Liver (tissue), 8 donors: ENCODE measurements at regions not wholly inside any gene's neighbourhood (a gene's known extent, or its start where the extent isn't known, plus 50 kb on each side); places are given as distances from the start of the nearest gene placed in this dataset.

Experiments used
- DNase-seq: peaks from one replicate; pipeline ENCODE4 v3.0.0-alpha.2; 2017; ENCODE audit warnings: low spot score
- H3K27ac ChIP-seq, 2 donors: one replicate each; pipeline ENCODE4 v1.7.0; 2013; ENCODE audit warnings: inconsistent platforms in 2 of 2, low read length in 2 of 2, control low read depth in 1 of 2, low read depth in 1 of 2, mild to moderate bottlenecking in 1 of 2
- H3K27me3 ChIP-seq, 4 donors: one replicate each; pipeline versions ENCODE4 v1.6.1 to v1.7.0; 2013; ENCODE audit warnings: low read length in 3 of 4, inconsistent platforms in 1 of 4, mild to moderate bottlenecking in 1 of 4, moderate library complexity in 1 of 4; ENCODE audit not compliant: control insufficient read depth in 4 of 4, insufficient read depth in 4 of 4
- H3K36me3 ChIP-seq, 4 donors: one replicate each; pipeline versions ENCODE4 v1.6.1 to v1.7.0; 2013; ENCODE audit warnings: low read length in 3 of 4, mild to moderate bottlenecking in 3 of 4, low read depth in 1 of 4, moderate library complexity in 1 of 4; ENCODE audit not compliant: control insufficient read depth in 4 of 4, insufficient read depth in 3 of 4
- H3K4me1 ChIP-seq, 4 donors: one replicate each; pipeline versions ENCODE4 v1.6.1 to v1.7.0; 2013; ENCODE audit warnings: low read length in 3 of 4, mild to moderate bottlenecking in 3 of 4, moderate library complexity in 1 of 4; ENCODE audit not compliant: control insufficient read depth in 4 of 4, insufficient read depth in 4 of 4
- H3K4me3 ChIP-seq, 3 donors: one replicate each; pipeline versions ENCODE4 v1.6.1 to v1.7.0; 2013; ENCODE audit warnings: low read length in 3 of 3, control low read depth in 1 of 3, low read depth in 1 of 3, mild to moderate bottlenecking in 1 of 3
- H3K9ac ChIP-seq, 2 donors: one replicate each; pipeline ENCODE4 v1.7.0; 2013; ENCODE audit warnings: low read length in 2 of 2, mild to moderate bottlenecking in 2 of 2, moderate library complexity in 2 of 2, control low read depth in 1 of 2, low read depth in 1 of 2
- H3K9me3 ChIP-seq, 4 donors: one replicate each; pipeline versions ENCODE4 v1.6.1 to v1.7.0; 2013; ENCODE audit warnings: low read length in 3 of 4; ENCODE audit not compliant: control insufficient read depth in 4 of 4
- CTCF ChIP-seq: fragments of 150-350 bp; IDR thresholded peaks from 2 replicates; pipeline ENCODE4 v1.5.1; 2017; ENCODE audit warnings: improper control_type of control experiment, low read depth, low read length; ENCODE audit not compliant: missing input control
- EGR1 ChIP-seq, 2 donors: IDR thresholded peaks; 2 replicates each; pipeline ENCODE4 v1.6.1; 2016 to 2018; ENCODE audit warnings: antibody characterized with exemption in 2 of 2, low read depth in 2 of 2
- FOXA1 ChIP-seq: IDR thresholded peaks from 2 replicates; pipeline ENCODE4 v1.6.1; 2016; ENCODE audit warnings: antibody characterized with exemption
- FOXA2 ChIP-seq: IDR thresholded peaks from 2 replicates; pipeline ENCODE4 v1.6.1; 2016; ENCODE audit warnings: antibody characterized with exemption
- GABPA ChIP-seq, 2 donors: IDR thresholded peaks in 1 of 2; conservative IDR thresholded peaks in 1 of 2; 2 replicates each; pipeline ENCODE4 v1.6.1; 2016; ENCODE audit warnings: antibody characterized with exemption in 2 of 2, mild to moderate bottlenecking in 1 of 2, moderate library complexity in 1 of 2
- HNF4A ChIP-seq, 2 donors: conservative IDR thresholded peaks; 2 replicates each; pipeline ENCODE4 v1.6.1; 2016; ENCODE audit warnings: antibody characterized with exemption in 2 of 2, mild to moderate bottlenecking in 2 of 2
- HNF4G ChIP-seq: IDR thresholded peaks from 2 replicates; pipeline ENCODE4 v1.6.1; 2016; ENCODE audit warnings: antibody characterized with exemption
- JUND ChIP-seq, 2 donors: IDR thresholded peaks; 2 replicates each; pipeline ENCODE4 v1.6.1; 2016; ENCODE audit warnings: antibody characterized with exemption in 2 of 2
- NR2F2 ChIP-seq: IDR thresholded peaks from 2 replicates; pipeline ENCODE4 v1.6.1; 2016; ENCODE audit warnings: antibody characterized with exemption
- RAD21 ChIP-seq, 2 donors: IDR thresholded peaks; 2 replicates each; pipeline ENCODE4 v1.6.1; 2016; ENCODE audit warnings: antibody characterized with exemption in 2 of 2, mild to moderate bottlenecking in 2 of 2
- RXRA ChIP-seq, 2 donors: IDR thresholded peaks; 2 replicates each; pipeline ENCODE4 v1.6.1; 2017 to 2018; ENCODE audit warnings: antibody characterized with exemption in 2 of 2, mild to moderate bottlenecking in 1 of 2
- SP1 ChIP-seq: IDR thresholded peaks from 2 replicates; pipeline ENCODE4 v1.6.1; 2018; ENCODE audit warnings: antibody characterized with exemption, mild to moderate bottlenecking
- YY1 ChIP-seq: IDR thresholded peaks from 2 replicates; pipeline ENCODE4 v1.6.1; 2016; ENCODE audit warnings: antibody characterized with exemption, mild to moderate bottlenecking
- WGBS: extraction: QIAGEN DNeasy Blood & Tissue Kit; methylation state at CpG from one replicate; pipeline ENCODE4 v1.1.7; 2013; 5-methylcytosine and 5-hydroxymethylcytosine counted together
- TF ChIP-seq, protein P1 (sequence below): IDR thresholded peaks from 2 replicates; pipeline ENCODE4 v1.6.1; 2016; ENCODE audit warnings: antibody characterized with exemption
- TF ChIP-seq, protein P2 (sequence below): IDR thresholded peaks from 2 replicates; pipeline ENCODE4 v1.6.1; 2016; ENCODE audit warnings: antibody characterized with exemption
- TF ChIP-seq, protein P3 (sequence below): IDR thresholded peaks from 2 replicates; pipeline ENCODE4 v1.6.1; 2016; ENCODE audit warnings: antibody characterized with exemption, mild to moderate bottlenecking
- donor health status: healthy.
- donor health status: healthy.
- donor health status: healthy.
- donor health status: healthy.
- donor health status: healthy.

DNA sequence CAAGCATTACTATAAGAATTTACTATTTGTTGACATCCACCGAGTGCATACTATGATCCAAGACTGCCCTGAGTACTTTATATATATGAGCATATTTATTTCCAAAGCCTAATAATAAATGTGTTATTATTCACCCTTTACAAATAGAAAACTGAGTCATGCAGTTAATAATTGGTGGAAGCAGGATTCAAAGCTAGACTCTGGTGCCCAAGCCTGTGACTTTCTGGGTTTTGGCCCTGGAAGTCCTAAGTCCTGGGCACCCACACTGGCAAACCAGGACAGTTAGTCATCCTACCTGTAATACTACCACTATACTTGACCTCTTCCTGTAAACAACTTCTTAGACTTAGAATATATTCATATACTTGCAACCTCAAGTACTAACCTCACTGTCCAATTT lies 257.4 kb upstream of the IRX5 start (continued):
- TF ChIP-seq, protein P1, sequence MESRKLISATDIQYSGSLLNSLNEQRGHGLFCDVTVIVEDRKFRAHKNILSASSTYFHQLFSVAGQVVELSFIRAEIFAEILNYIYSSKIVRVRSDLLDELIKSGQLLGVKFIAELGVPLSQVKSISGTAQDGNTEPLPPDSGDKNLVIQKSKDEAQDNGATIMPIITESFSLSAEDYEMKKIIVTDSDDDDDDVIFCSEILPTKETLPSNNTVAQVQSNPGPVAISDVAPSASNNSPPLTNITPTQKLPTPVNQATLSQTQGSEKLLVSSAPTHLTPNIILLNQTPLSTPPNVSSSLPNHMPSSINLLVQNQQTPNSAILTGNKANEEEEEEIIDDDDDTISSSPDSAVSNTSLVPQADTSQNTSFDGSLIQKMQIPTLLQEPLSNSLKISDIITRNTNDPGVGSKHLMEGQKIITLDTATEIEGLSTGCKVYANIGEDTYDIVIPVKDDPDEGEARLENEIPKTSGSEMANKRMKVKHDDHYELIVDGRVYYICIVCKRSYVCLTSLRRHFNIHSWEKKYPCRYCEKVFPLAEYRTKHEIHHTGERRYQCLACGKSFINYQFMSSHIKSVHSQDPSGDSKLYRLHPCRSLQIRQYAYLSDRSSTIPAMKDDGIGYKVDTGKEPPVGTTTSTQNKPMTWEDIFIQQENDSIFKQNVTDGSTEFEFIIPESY, result no peak
- TF ChIP-seq GABPA (IDR thresholded peaks at IDR 0.05 in 1 of 2, conservative IDR thresholded peaks at IDR 0.05 in 1 of 2) (no peak), NR2F2 (no peak), JUND (IDR thresholded peaks at IDR 0.05) (no peak), RAD21 (IDR thresholded peaks at IDR 0.05) (no peak), HNF4G (no peak), SP1 (no peak), RXRA (IDR thresholded peaks at IDR 0.05) (no peak)
- TF ChIP-seq, protein P2, sequence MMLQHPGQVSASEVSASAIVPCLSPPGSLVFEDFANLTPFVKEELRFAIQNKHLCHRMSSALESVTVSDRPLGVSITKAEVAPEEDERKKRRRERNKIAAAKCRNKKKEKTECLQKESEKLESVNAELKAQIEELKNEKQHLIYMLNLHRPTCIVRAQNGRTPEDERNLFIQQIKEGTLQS, result no peak

DNA sequence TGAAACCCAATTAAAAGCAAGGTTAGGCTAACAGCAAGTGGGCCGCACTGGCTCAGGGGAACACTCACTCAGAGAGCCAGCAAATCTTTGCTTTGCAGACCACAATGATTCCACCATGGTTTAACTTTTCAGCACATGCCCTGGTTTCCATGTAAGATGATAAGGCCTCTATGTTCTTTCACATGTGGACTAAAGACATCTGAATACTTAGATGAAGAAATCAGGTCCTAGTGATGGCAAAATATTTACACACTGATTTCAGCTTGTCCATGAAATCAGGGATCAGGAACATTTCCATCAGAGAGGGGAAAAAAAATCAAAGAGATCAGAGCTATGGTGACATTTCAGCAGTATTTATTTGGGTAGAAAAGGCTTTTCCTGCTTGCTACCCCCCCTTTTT lies 258.2 kb upstream of the IRX5 start:
- Histone ChIP-seq H3K4me3 (no peak overlapping the region), H3K9me3 (peaks cover 0 to 5% (median 2%) of the 10 kb centered on the region in 4 donors), H3K36me3 (no peaks in the 10 kb centered on the region), H3K9ac (no peak overlapping the region), H3K27me3 (no peaks in the 10 kb centered on the region), H3K4me1 (no peaks in the 10 kb centered on the region), H3K27ac (no peak overlapping the region)
- TF ChIP-seq RXRA (IDR thresholded peaks at IDR 0.05) (no peak), CTCF (no peak), GABPA (IDR thresholded peaks at IDR 0.05 in 1 of 2, conservative IDR thresholded peaks at IDR 0.05 in 1 of 2) (no peak), RAD21 (IDR thresholded peaks at IDR 0.05) (no peak)
- TF ChIP-seq, protein P3, sequence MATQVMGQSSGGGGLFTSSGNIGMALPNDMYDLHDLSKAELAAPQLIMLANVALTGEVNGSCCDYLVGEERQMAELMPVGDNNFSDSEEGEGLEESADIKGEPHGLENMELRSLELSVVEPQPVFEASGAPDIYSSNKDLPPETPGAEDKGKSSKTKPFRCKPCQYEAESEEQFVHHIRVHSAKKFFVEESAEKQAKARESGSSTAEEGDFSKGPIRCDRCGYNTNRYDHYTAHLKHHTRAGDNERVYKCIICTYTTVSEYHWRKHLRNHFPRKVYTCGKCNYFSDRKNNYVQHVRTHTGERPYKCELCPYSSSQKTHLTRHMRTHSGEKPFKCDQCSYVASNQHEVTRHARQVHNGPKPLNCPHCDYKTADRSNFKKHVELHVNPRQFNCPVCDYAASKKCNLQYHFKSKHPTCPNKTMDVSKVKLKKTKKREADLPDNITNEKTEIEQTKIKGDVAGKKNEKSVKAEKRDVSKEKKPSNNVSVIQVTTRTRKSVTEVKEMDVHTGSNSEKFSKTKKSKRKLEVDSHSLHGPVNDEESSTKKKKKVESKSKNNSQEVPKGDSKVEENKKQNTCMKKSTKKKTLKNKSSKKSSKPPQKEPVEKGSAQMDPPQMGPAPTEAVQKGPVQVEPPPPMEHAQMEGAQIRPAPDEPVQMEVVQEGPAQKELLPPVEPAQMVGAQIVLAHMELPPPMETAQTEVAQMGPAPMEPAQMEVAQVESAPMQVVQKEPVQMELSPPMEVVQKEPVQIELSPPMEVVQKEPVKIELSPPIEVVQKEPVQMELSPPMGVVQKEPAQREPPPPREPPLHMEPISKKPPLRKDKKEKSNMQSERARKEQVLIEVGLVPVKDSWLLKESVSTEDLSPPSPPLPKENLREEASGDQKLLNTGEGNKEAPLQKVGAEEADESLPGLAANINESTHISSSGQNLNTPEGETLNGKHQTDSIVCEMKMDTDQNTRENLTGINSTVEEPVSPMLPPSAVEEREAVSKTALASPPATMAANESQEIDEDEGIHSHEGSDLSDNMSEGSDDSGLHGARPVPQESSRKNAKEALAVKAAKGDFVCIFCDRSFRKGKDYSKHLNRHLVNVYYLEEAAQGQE, result no peak
- 85% methylated on average over 1 of the region's 1 CpG for WGBS
- DNase-seq, result no peak

- DNase-seq, result no peak
- peaks cover 0 to 3% (median under 1%) of the 10 kb centered on the region in 4 donors for H3K9me3 ChIP-seq
- TF ChIP-seq, protein P2, result no peak
- TF ChIP-seq YY1 (peak; percentile 66), SP1 (peak; percentile 43), NR2F2 (peak; percentile 50), CTCF (no peak), FOXA1 (peak; percentile 86), JUND (IDR thresholded peaks at IDR 0.05) (peak; percentile 44 to 61), HNF4G (no peak), RXRA (IDR thresholded peaks at IDR 0.05) (peak; percentile 65 to 79), EGR1 (IDR thresholded peaks at IDR 0.05; ENCODE audit: low read depth in 2 of 2) (peak in 1 of 2 donors; percentile 35), FOXA2 (peak; percentile 91), HNF4A (conservative IDR thresholded peaks at IDR 0.05) (peak; percentile 63 to 72)
- TF ChIP-seq, protein P1, result no peak
- no peak overlapping the region for H3K9ac ChIP-seq
- H3K27me3 ChIP-seq, result peaks cover 0 to 4% (median 0%) of the 10 kb centered on the region in 4 donors
- 38% methylated on average over 2 of the region's 2 CpGs for WGBS
- peaks cover 0 to 13% (median 10%) of the 10 kb centered on the region in 4 donors for H3K4me1 ChIP-seq
- H3K36me3 ChIP-seq, result no peaks in the 10 kb centered on the region
- H3K4me3 ChIP-seq, result peak overlapping the region in 2 of 3 donors; percentile 9 to 52
- H3K27ac ChIP-seq, result no peak overlapping the region
These were observed 273.0 kb upstream of the IRX5 start for GRCh38 chr16:54657709-54658102.
